ENCODE measurements at regions not wholly inside any gene's neighbourhood (a gene's known extent, or its start where the extent isn't known, plus 50 kb on each side); places are given as distances from the start of the nearest gene placed in this dataset.

DNA sequence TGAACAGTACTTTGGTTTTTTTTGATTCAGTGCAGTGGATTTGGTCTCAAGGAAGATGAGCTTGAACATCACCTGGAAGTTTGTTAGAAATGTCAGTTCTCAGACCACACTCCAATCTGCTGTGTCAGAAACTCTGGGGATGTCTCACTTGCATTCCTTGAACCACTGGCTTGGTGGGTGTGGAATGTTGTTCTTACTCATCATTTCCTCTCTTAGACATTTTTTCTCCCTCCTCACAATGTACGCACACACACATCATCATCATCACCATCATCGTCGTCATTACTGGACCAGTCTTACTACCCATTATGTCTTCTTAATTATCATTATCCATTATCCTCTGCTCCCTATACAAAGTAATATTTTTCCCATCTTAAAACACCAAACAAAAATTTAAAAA is 91.9 kb upstream of the KCNK2 start:
- no peak for TF ChIP-seq EZH2 (IDR thresholded peaks at IDR 0.05; ENCODE audit: borderline replicate concordance, insufficient read depth, low read depth, low read length, poor library complexity, severe bottlenecking)
- TF ChIP-seq, protein P1, sequence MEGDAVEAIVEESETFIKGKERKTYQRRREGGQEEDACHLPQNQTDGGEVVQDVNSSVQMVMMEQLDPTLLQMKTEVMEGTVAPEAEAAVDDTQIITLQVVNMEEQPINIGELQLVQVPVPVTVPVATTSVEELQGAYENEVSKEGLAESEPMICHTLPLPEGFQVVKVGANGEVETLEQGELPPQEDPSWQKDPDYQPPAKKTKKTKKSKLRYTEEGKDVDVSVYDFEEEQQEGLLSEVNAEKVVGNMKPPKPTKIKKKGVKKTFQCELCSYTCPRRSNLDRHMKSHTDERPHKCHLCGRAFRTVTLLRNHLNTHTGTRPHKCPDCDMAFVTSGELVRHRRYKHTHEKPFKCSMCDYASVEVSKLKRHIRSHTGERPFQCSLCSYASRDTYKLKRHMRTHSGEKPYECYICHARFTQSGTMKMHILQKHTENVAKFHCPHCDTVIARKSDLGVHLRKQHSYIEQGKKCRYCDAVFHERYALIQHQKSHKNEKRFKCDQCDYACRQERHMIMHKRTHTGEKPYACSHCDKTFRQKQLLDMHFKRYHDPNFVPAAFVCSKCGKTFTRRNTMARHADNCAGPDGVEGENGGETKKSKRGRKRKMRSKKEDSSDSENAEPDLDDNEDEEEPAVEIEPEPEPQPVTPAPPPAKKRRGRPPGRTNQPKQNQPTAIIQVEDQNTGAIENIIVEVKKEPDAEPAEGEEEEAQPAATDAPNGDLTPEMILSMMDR (IDR thresholded peaks at IDR 0.05) = no peak
